HG02642 (cell line): ENCODE measurements at regions not wholly inside any gene's neighbourhood (a gene's known extent, or its start where the extent isn't known, plus 50 kb on each side); places are given as distances from the start of the nearest gene placed in this dataset.

Experiments
- ATAC-seq: cut with Tn5 transposase; IDR thresholded peaks from one replicate; pipeline ENCODE4 v1.9.1; 2021; ENCODE audit warnings: mild to moderate bottlenecking; ENCODE audit not compliant: unreplicated experiment, poor library complexity

GRCh38 chr16:80202831-80203413, 337.9 kb upstream of the DYNLRB2 start:
- ATAC-seq = no peak

GRCh38 chr16:80200079-80200478, 340.7 kb upstream of the DYNLRB2 start:
- ATAC-seq = no peak

- no peak for ATAC-seq
Observed at GRCh38 chr16:80199614-80200013, 341.2 kb upstream of the DYNLRB2 start.

- ATAC-seq = no peak
Observed at GRCh38 chr16:80198311-80199299, 342.2 kb upstream of the DYNLRB2 start.

GRCh38 chr16:80197741-80198201, 343.0 kb upstream of the DYNLRB2 start:
- no peak for ATAC-seq

GRCh38 chr16:80191928-80192327, 348.9 kb upstream of the DYNLRB2 start:
- ATAC-seq = no peak

- ATAC-seq = no peak
Observed at GRCh38 chr16:80189476-80190175, 351.2 kb upstream of the DYNLRB2 start.

GRCh38 chr16:80176114-80176513, 364.7 kb upstream of the DYNLRB2 start:
- no peak for ATAC-seq

GRCh38 chr16:80175011-80175410, 365.8 kb upstream of the DYNLRB2 start:
- ATAC-seq = no peak

GRCh38 chr16:80174416-80174815, 366.4 kb upstream of the DYNLRB2 start:
- no peak for ATAC-seq

- no peak for ATAC-seq
Observed at GRCh38 chr16:80171746-80172145, 369.0 kb upstream of the DYNLRB2 start.

- no peak for ATAC-seq
Observed at GRCh38 chr16:80171199-80171598, 369.6 kb upstream of the DYNLRB2 start.

- no peak for ATAC-seq
Observed at GRCh38 chr16:80167657-80168390, 373.0 kb upstream of the DYNLRB2 start.

GRCh38 chr16:80166082-80166481, 374.7 kb upstream of the DYNLRB2 start:
- ATAC-seq = no peak

- ATAC-seq = no peak
Observed at GRCh38 chr16:80164966-80165550, 375.7 kb upstream of the DYNLRB2 start.

GRCh38 chr16:80163339-80163738, 377.5 kb upstream of the DYNLRB2 start:
- ATAC-seq = no peak

GRCh38 chr16:80161799-80162739, 378.7 kb upstream of the DYNLRB2 start:
- ATAC-seq = no peak

- no peak for ATAC-seq
Observed at GRCh38 chr16:80158766-80159165, 382.0 kb upstream of the DYNLRB2 start.

- no peak for ATAC-seq
Observed at GRCh38 chr16:80151722-80152111, 389.1 kb upstream of the DYNLRB2 start.
